T47D (cell line): ENCODE measurements at regions not wholly inside any gene's neighbourhood (a gene's known extent, or its start where the extent isn't known, plus 50 kb on each side); places are given as distances from the start of the nearest gene placed in this dataset.

ENCODE experiments used
- DNase-seq, 2 experiments: peaks; one replicate each; pipeline versions ENCODE4 v3.0.0 to v3.0.0-alpha.2; 2011 to 2012; ENCODE audit warnings: low read depth in 1 of 2, low spot score in 1 of 2
- JUND ChIP-seq: IDR thresholded peaks from 2 replicates; pipeline ENCODE4 v1.6.1; 2012; ENCODE audit warnings: low read depth
- in situ Hi-C: cut with HindIII; loops from 2 replicates; pipeline ENCODE4 v1.10.0; 2016; ENCODE audit warnings: low sequenced_read_pairs, low pct_unique_long_range_greater_than_20kb

- in situ Hi-C loops = no loop called here
- no peak for DNase-seq
- TF ChIP-seq JUND = no peak
Measured at GRCh38 chr10:2831509-2831908, 235.8 kb upstream of the PFKP start.

- DNase-seq = no peak
- in situ Hi-C loops = no loop called here
- no peak for TF ChIP-seq JUND
Measured at GRCh38 chr10:2828741-2829140, 238.6 kb upstream of the PFKP start.

GRCh38 chr10:2826675-2827074 lies 240.7 kb upstream of the PFKP start:
- in situ Hi-C loops = no loop called here
- no peak for DNase-seq
- TF ChIP-seq JUND = no peak

GRCh38 chr10:2825841-2826240 lies 241.5 kb upstream of the PFKP start:
- TF ChIP-seq JUND = no peak
- in situ Hi-C loops = no loop called here
- DNase-seq = no peak

GRCh38 chr10:2817940-2818636 lies 249.3 kb upstream of the PFKP start:
- TF ChIP-seq JUND = no peak
- in situ Hi-C loops = no loop called here
- DNase-seq = no peak

GRCh38 chr10:2813693-2814092 lies 253.7 kb upstream of the PFKP start:
- TF ChIP-seq JUND = no peak
- DNase-seq = no peak
- in situ Hi-C loops = no loop called here

- TF ChIP-seq JUND = no peak
- in situ Hi-C loops = no loop called here
- no peak for DNase-seq
Measured at GRCh38 chr10:2813286-2813685, 254.1 kb upstream of the PFKP start.

GRCh38 chr10:2812631-2813030 lies 254.7 kb upstream of the PFKP start:
- DNase-seq = no peak
- in situ Hi-C loops = no loop called here
- TF ChIP-seq JUND = no peak

GRCh38 chr10:2800178-2800577 lies 267.2 kb upstream of the PFKP start:
- in situ Hi-C loops = no loop called here
- TF ChIP-seq JUND = no peak
- DNase-seq = no peak

GRCh38 chr10:2798336-2799022 lies 268.9 kb upstream of the PFKP start:
- DNase-seq = no peak
- TF ChIP-seq JUND = no peak
- in situ Hi-C loops = no loop called here

- in situ Hi-C loops = no loop called here
- TF ChIP-seq JUND = no peak
- DNase-seq = no peak
Measured at GRCh38 chr10:2791774-2792443, 275.4 kb upstream of the PFKP start.

GRCh38 chr10:2790396-2791188 lies 276.8 kb upstream of the PFKP start:
- no peak for DNase-seq
- no peak for TF ChIP-seq JUND
- in situ Hi-C loops = no loop called here
